ENCODE measurements at regions not wholly inside any gene's neighbourhood (a gene's known extent, or its start where the extent isn't known, plus 50 kb on each side); places are given as distances from the start of the nearest gene placed in this dataset.

- no peak for TF ChIP-seq REST (IDR thresholded peaks at IDR 0.05; ENCODE audit: insufficient replicate concordance, low read depth)
- no peak for TF ChIP-seq SPI1 (IDR thresholded peaks at IDR 0.05; ENCODE audit: borderline replicate concordance, low read depth)
- no peak for TF ChIP-seq POLR2AphosphoS5 (IDR thresholded peaks at IDR 0.05; ENCODE audit: low read depth)
- TF ChIP-seq CTCF (IDR thresholded peaks at IDR 0.05; ENCODE audit: insufficient read depth, low read length) = no peak
- TF ChIP-seq GABPA (IDR thresholded peaks at IDR 0.05; ENCODE audit: low read depth) = no peak
- H3K27ac ChIP-seq (replicated peaks) = no peak overlapping the region
- no peak for DNase-seq (ENCODE audit: low read depth in 1 of 2, low spot score in 1 of 2)
- no peaks in the 10 kb centered on the region for H3K27me3 ChIP-seq (ENCODE audit: insufficient read depth, poor library complexity, severe bottlenecking)
- H3K4me3 ChIP-seq (replicated peaks; ENCODE audit: insufficient read depth, low read length) = no peak overlapping the region
Observed at GRCh38 chr2:239905884-239906654, 119.1 kb downstream of the NDUFA10 start.

GRCh38 chr2:239905306-239905705 is 119.8 kb downstream of the NDUFA10 start:
- TF ChIP-seq CTCF (IDR thresholded peaks at IDR 0.05; ENCODE audit: insufficient read depth, low read length) (no peak), SPI1 (IDR thresholded peaks at IDR 0.05; ENCODE audit: borderline replicate concordance, low read depth) (no peak), GABPA (IDR thresholded peaks at IDR 0.05; ENCODE audit: low read depth) (no peak), POLR2AphosphoS5 (IDR thresholded peaks at IDR 0.05; ENCODE audit: low read depth) (no peak), REST (IDR thresholded peaks at IDR 0.05; ENCODE audit: insufficient replicate concordance, low read depth) (no peak)
- DNase-seq (ENCODE audit: low read depth in 1 of 2, low spot score in 1 of 2) = no peak
- H3K27ac ChIP-seq (replicated peaks) = no peak overlapping the region

GRCh38 chr2:239904496-239904895 is 120.6 kb downstream of the NDUFA10 start:
- DNase-seq (ENCODE audit: low read depth in 1 of 2, low spot score in 1 of 2) = no peak
- H3K27me3 ChIP-seq (ENCODE audit: insufficient read depth, poor library complexity, severe bottlenecking) = no peaks in the 10 kb centered on the region
- H3K27ac ChIP-seq (replicated peaks) = no peak overlapping the region
- TF ChIP-seq SPI1 (IDR thresholded peaks at IDR 0.05; ENCODE audit: borderline replicate concordance, low read depth) (no peak), POLR2AphosphoS5 (IDR thresholded peaks at IDR 0.05; ENCODE audit: low read depth) (no peak), GABPA (IDR thresholded peaks at IDR 0.05; ENCODE audit: low read depth) (no peak), REST (IDR thresholded peaks at IDR 0.05; ENCODE audit: insufficient replicate concordance, low read depth) (no peak), CTCF (IDR thresholded peaks at IDR 0.05; ENCODE audit: insufficient read depth, low read length) (no peak)
- H3K4me3 ChIP-seq (replicated peaks; ENCODE audit: insufficient read depth, low read length) = no peak overlapping the region

More at GRCh38 chr2:239905306-239905705, 119.8 kb downstream of the NDUFA10 start:
- Histone ChIP-seq H3K27me3 (ENCODE audit: insufficient read depth, poor library complexity, severe bottlenecking) (no peaks in the 10 kb centered on the region), H3K4me3 (replicated peaks; ENCODE audit: insufficient read depth, low read length) (no peak overlapping the region)
